GM19452 (cell line): ENCODE measurements at regions not wholly inside any gene's neighbourhood (a gene's known extent, or its start where the extent isn't known, plus 50 kb on each side); places are given as distances from the start of the nearest gene placed in this dataset.

Experiments
- ATAC-seq: cut with Tn5 transposase; IDR thresholded peaks from one replicate; pipeline ENCODE4 v1.9.1; 2021; ENCODE audit not compliant: unreplicated experiment

DNA sequence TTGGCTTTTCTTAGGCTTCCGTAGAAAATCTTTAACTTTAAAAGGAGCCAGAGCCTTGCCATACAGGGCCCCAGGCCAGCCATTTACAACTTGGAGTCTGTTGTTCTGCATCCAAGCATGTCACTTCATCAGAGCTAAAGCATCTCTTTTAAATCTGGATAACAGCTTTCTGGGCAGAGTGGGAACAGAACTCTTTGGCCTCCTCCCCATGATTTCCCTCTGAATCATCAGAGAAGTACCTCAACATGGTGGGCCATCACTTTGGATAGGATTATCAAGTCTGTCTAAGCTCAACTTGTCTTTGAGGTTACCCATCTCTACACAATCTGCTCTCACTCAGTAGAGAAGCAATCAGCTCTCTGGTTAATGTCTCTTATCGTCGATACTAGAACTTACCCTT, 170.9 kb downstream of the SLC6A15 start:
- ATAC-seq: no peak

- no peak for ATAC-seq
Measured at GRCh38 chr12:84741031-84741430, 171.6 kb downstream of the SLC6A15 start.

GRCh38 chr12:84740602-84741001, 172.0 kb downstream of the SLC6A15 start:
- ATAC-seq: no peak

- no peak for ATAC-seq
Measured at GRCh38 chr12:84738481-84738972, 174.1 kb downstream of the SLC6A15 start.

DNA sequence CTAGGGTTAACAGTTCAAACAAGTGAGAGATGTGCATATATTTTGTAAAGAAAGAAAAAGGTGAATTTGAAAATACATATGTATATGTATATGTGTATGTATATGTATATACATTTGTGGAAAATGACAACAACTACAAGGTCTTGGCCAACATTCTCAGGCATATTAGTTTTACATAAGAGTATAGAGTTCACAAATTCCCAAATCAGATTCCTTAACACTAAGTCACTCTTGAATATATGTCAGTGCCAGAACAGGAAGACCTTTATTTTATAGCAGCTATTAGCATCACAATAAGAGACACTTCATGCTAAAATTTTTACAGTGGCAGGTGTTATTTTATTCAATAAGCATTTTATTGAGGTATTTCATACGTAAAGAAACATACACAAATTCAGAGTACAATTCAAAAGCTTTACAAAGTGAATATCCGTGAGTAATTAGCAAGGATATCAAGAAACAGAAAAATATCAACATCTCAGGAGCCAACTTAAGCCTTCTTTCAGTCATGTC, 179.7 kb downstream of the SLC6A15 start:
- ATAC-seq: no peak

DNA sequence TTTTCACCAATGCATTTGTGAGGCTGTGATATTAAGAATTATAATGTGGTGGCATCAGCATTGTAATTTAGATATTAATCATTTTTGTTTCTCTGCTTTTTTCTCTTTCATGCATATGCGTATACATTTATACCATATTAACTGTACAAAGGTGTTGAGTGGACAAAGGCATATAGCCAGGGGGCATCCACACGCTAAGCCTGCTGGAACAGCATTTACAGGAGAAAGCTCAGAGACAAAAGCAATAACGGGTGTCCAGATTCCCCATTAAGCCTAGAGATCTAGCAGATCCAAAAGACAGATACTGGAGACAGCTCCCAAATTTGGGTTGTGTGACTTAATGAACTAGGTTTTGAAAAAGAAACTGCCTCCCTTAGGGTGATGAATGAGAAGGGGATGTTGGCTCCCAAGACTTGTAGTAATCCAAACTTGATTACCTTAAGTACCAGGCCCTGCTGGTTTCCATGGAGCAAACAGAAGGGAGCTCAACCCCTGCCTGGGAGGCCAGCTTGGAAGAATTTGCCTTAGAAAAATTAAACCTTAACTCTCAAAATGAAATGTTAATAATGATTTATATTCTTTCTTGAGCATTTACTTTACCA, 181.9 kb downstream of the SLC6A15 start:
- ATAC-seq: no peak

- no peak for ATAC-seq
Measured at GRCh38 chr12:84727961-84728360, 184.6 kb downstream of the SLC6A15 start.

DNA sequence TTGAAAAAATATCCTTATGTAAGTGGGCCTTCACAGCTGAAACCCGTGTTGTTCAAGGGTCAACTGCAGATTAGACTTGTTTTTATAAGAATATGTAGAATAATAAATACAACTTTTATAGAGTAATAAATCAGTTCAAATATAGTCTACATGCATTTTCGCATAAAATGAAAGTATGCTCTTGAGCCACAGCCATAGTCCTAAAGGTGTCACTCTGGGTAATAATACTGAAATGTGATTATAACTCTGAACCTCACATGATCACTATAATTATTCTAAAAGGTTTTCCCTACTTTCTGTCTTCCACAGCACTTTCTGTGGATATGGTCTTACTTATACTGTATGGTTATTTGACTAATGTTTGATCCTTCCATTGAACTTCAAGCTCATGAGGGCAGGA, 185.8 kb downstream of the SLC6A15 start:
- ATAC-seq: no peak

- ATAC-seq: no peak
Measured at GRCh38 chr12:84723988-84724387, 188.6 kb downstream of the SLC6A15 start.

GRCh38 chr12:84719997-84720396, 192.6 kb downstream of the SLC6A15 start:
- ATAC-seq: no peak

DNA sequence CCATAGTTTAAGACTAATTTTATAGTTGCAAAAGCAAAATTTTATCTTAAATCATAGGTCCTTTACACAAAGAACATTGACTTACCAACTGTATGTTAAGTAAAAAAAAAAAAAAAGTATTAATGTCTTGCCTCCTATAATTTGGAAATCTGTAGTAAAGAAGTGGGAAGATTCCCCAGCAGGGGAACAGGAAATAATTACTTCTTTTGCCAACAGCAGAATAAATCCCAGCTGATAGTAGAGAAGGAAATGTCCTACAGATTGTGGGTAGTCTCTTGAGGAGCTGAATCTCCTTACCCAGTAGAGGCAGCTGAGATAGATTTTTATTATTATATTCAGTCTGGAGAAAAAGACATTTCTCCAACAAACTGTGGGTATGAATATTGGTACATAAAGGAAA, 193.7 kb downstream of the SLC6A15 start:
- ATAC-seq: no peak

GRCh38 chr12:84712747-84713146, 199.9 kb downstream of the SLC6A15 start:
- ATAC-seq: no peak

DNA sequence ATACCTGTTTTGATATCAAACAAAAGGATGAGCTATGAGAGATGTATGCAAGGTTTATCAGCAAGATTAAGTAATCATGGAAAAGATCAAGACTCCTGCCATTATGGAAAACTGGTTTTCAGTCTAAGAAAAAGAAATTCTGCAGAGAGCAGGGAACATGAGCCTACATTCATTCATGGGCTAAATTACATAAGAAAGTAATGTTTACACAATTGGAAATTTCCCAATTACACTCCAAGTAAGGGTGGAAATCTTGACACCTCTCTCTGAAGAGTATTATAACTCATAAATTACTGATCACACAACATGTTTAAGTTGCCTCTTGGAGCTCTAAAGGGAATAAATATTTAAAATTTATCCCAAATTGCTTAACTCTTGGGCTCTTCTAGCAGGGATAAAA, 206.2 kb downstream of the SLC6A15 start:
- ATAC-seq: no peak

- ATAC-seq: no peak
Measured at GRCh38 chr12:84704856-84705255, 207.7 kb downstream of the SLC6A15 start.

GRCh38 chr12:84702001-84702400, 210.6 kb downstream of the SLC6A15 start:
- no peak for ATAC-seq

DNA sequence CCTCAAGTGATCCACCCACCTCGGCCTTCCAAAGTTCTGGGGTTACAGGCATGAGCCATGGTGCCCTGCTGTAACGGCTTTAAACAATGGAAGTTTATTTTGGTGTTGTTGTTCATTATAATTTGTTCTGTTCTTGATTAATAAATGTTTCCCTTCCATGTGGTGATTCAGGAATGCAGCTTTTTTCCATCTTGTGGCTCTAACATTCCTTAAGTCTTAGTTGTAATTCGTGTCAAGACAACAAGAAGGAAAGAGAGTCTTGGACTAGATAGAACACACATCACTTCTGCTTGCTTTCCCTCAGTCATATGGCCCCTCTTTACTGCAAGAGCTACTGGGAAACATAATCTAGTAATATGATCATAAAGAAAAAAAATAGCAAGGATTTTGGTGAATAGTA, 211.6 kb downstream of the SLC6A15 start:
- no peak for ATAC-seq

- no peak for ATAC-seq
Measured at GRCh38 chr12:84698576-84699333, 213.8 kb downstream of the SLC6A15 start.

GRCh38 chr12:84696908-84697540, 215.6 kb downstream of the SLC6A15 start:
- no peak for ATAC-seq

- ATAC-seq: no peak
Measured at GRCh38 chr12:84696281-84696680, 216.3 kb downstream of the SLC6A15 start.

GRCh38 chr12:84694116-84694515, 218.5 kb downstream of the SLC6A15 start:
- no peak for ATAC-seq

GRCh38 chr12:84692071-84692470, 220.5 kb downstream of the SLC6A15 start:
- no peak for ATAC-seq

- ATAC-seq: no peak
Measured at GRCh38 chr12:84691266-84691665, 221.3 kb downstream of the SLC6A15 start.
